ENCODE measurements at regions not wholly inside any gene's neighbourhood (a gene's known extent, or its start where the extent isn't known, plus 50 kb on each side); places are given as distances from the start of the nearest gene placed in this dataset.

GRCh38 chr14:42742084-42742483 lies 1135.4 kb downstream of the LRFN5 start:
- Histone ChIP-seq H3K27ac (no peak overlapping the region), H3K27me3 (no peaks in the 10 kb centered on the region), H3K9me3 (peaks cover 0 to 11% (median 0%) of the 10 kb centered on the region in 3 donors), H3K4me3 (no peak overlapping the region), H3K36me3 (no peaks in the 10 kb centered on the region), H3K4me1 (no peaks in the 10 kb centered on the region)
- WGBS, 2 donors (ENCODE audit: low coverage in 1 of 2): 42 to 50% methylated on average over 2 of the region's 2 CpGs
- no peak for ATAC-seq
- TF ChIP-seq CTCF (IDR thresholded peaks at IDR 0.05) (no peak), EP300 (IDR thresholded peaks at IDR 0.05) (no peak), POLR2AphosphoS5 (IDR thresholded peaks at IDR 0.05) (no peak), POLR2A (IDR thresholded peaks at IDR 0.05) (no peak)

GRCh38 chr14:42736408-42736807 lies 1129.7 kb downstream of the LRFN5 start:
- H3K4me1 ChIP-seq: no peaks in the 10 kb centered on the region
- no peaks in the 10 kb centered on the region for H3K36me3 ChIP-seq
- ATAC-seq: no peak
- WGBS, 2 donors (ENCODE audit: low coverage in 1 of 2): 14 to 43% methylated on average over 1 of the region's 1 CpG
- no peaks in the 10 kb centered on the region for H3K27me3 ChIP-seq
- no peaks in the 10 kb centered on the region for H3K9me3 ChIP-seq
- no peak overlapping the region for H3K4me3 ChIP-seq
- TF ChIP-seq POLR2A (IDR thresholded peaks at IDR 0.05) (no peak), EP300 (IDR thresholded peaks at IDR 0.05) (no peak), POLR2AphosphoS5 (IDR thresholded peaks at IDR 0.05) (no peak), CTCF (IDR thresholded peaks at IDR 0.05) (no peak)
- no peak overlapping the region for H3K27ac ChIP-seq

- Histone ChIP-seq H3K9me3 (no peaks in the 10 kb centered on the region), H3K4me1 (no peaks in the 10 kb centered on the region), H3K36me3 (no peaks in the 10 kb centered on the region), H3K27me3 (no peaks in the 10 kb centered on the region), H3K27ac (no peak overlapping the region), H3K4me3 (no peak overlapping the region)
- TF ChIP-seq EP300 (IDR thresholded peaks at IDR 0.05) (no peak), POLR2A (IDR thresholded peaks at IDR 0.05) (no peak), POLR2AphosphoS5 (IDR thresholded peaks at IDR 0.05) (no peak), CTCF (IDR thresholded peaks at IDR 0.05) (no peak)
- ATAC-seq: no peak
- WGBS, 2 donors (ENCODE audit: low coverage in 1 of 2): 42 to 47% methylated on average over 1 of the region's 1 CpG
These were observed 1127.4 kb downstream of the LRFN5 start for GRCh38 chr14:42734041-42734440.

GRCh38 chr14:42732005-42732404 lies 1125.3 kb downstream of the LRFN5 start:
- H3K4me1 ChIP-seq: no peaks in the 10 kb centered on the region
- no peak for TF ChIP-seq CTCF (IDR thresholded peaks at IDR 0.05)
- no peak for TF ChIP-seq EP300 (IDR thresholded peaks at IDR 0.05)
- TF ChIP-seq POLR2AphosphoS5 (IDR thresholded peaks at IDR 0.05): no peak
- no peak for TF ChIP-seq POLR2A (IDR thresholded peaks at IDR 0.05)
- no peaks in the 10 kb centered on the region for H3K36me3 ChIP-seq
- no peak for ATAC-seq
- no peaks in the 10 kb centered on the region for H3K9me3 ChIP-seq
- no peak overlapping the region for H3K4me3 ChIP-seq
- H3K27ac ChIP-seq: no peak overlapping the region
- H3K27me3 ChIP-seq: no peaks in the 10 kb centered on the region

GRCh38 chr14:42731480-42731879 lies 1124.8 kb downstream of the LRFN5 start:
- no peak for TF ChIP-seq EP300 (IDR thresholded peaks at IDR 0.05)
- no peak for TF ChIP-seq POLR2AphosphoS5 (IDR thresholded peaks at IDR 0.05)
- no peak for TF ChIP-seq CTCF (IDR thresholded peaks at IDR 0.05)
- Histone ChIP-seq H3K4me3 (no peak overlapping the region), H3K27ac (no peak overlapping the region), H3K4me1 (no peaks in the 10 kb centered on the region), H3K27me3 (no peaks in the 10 kb centered on the region), H3K36me3 (no peaks in the 10 kb centered on the region), H3K9me3 (no peaks in the 10 kb centered on the region)
- WGBS, 2 donors (ENCODE audit: low coverage in 1 of 2): 93 to 94% methylated on average over 2 of the region's 2 CpGs
- ATAC-seq: no peak

All from gastroesophageal sphincter (tissue), 4 donors.